ENCODE measurements at regions not wholly inside any gene's neighbourhood (a gene's known extent, or its start where the extent isn't known, plus 50 kb on each side); places are given as distances from the start of the nearest gene placed in this dataset.

DNA sequence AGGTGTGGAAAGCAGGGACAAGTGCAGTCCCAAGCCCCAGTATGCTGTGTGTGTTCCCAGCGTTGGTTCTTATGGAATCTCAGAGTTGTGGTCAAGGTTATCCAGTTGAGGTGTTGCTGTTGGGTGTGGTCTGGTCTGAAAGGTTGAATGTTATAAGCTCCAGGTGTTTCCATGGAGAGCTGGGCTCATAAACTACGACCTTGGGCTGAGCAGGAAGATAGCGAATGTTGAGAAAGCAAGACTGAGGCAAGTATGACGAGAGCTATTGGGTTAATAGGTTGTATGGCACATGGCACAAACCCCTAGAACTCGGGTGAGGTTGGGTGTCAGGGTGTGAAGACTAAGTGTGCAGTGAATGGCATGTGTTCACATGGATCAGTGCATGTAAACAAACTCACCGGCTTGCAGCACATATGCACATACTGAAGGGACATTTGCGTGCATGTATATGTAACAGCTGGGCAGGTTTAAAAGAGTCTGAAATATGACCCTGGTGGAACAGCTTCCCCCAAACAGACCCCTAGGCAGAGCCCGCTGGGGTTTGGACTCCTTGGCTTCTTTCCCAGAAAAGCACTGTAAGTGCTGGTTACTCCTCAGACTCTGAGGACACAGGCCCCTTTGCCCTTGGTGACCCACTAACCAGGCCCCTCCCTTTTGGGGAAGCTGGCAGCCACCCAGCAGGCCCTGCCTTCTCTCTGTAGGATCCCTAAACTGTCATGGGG is 117.5 kb downstream of the NAV1 start:
- DNase-seq (ENCODE audit: low read depth) = no peak

GRCh38 chr1:201659572-201659971 is 120.6 kb downstream of the NAV1 start:
- no peak for DNase-seq (ENCODE audit: low read depth)

DNA sequence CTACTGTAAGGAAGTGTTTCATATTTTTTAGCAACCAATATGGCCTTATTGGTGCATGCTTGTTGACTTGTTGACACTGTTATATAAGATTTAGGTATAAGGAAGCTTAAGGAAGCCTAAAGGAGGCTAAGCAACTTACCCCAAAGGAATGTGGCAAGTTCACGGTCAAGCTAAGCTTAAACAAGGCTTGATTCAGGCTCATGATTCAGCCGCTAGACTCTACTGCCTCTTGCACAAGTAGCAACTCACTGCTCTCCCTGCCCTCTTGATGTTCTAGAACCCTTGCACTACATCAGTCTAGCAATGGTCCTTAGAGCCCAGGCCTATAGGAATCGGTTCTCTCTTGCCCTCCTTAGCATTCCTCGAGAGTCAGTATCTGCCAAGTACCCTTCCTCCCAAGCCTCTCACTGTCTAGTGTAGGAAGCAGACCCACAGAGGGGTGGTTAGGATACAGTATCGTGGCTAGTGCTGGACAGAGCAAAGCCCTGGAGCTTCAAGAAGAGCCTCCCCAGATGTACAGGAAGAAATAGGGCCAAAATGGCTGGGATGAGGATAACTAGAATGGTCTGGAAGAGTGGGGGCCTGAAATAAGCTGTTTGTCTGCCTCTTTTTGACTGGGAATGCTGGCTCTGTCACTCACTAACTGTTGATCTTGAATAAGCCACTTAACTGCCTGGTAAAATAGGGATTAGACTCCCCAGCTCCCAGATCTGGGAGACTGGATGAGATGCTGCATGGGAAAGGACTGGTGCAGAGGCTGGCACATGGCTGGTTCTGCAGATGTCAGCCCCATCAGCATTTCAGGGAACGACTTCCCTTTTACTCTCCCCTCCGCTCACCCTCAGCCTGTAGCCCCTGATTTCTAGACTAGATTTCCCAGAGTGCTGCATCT is 122.2 kb downstream of the NAV1 start:
- DNase-seq (ENCODE audit: low read depth) = no peak

DNA sequence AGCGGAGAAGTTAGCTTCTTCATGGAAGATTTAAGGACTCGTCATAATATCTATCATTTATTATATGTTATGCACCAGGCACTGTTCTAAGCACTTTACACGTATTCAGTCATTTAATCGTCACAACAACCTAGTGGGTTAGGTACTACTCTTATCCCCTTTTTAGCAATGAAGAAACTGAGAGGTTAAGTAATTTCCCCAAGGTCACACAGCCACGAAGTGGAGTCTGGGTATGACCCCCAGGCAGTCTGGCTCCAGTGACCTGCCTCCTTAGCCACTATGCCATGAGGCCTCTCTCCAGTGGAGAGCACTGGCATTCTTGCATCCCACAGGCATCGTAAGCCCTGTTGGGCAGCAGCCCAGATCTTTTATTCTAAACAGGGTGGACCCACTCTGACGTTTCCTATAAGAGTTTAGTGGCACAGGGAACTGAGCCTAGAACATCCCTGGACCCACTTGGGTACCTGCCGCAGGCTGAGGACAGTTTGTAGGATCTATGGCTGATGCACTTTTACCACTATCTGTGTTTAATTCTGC is 123.0 kb downstream of the NAV1 start:
- no peak for DNase-seq (ENCODE audit: low read depth)

- DNase-seq (ENCODE audit: low read depth) = no peak
Observed at GRCh38 chr1:201662646-201663045, 123.7 kb downstream of the NAV1 start.

DNA sequence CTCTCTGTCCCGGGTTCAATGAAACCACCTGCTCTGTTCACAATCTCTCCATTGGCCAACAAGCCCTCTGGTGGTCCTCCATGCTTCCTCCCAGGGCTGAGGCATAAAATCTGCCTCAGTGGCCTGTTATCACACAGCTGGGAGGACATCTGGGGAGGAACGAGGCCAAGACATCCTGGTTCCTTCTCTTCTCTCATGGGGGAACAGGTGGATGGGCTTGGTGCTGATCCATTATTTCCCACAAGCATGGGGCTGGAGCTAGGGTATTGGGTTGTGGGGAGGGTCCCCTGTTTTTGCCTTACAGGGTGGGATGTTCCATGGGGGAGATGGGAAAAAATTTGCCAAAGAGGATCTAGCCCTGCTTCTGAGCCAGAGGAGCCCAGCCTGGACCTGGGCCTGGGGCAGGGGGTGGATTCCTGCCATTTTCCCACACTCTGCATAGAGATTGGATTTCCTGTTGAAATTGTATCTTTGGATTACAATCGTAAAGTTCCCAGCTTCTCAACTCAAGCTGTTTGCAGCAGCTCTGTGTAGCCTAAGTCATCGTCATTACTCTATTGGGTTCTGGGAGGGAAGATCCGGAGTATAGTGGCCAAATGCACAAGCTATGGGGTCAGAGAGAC is 124.7 kb downstream of the NAV1 start:
- DNase-seq (ENCODE audit: low read depth) = no peak

- no peak for DNase-seq (ENCODE audit: low read depth)
Observed at GRCh38 chr1:201665036-201665435, 126.1 kb downstream of the NAV1 start.

GRCh38 chr1:201666102-201666501 is 127.2 kb downstream of the NAV1 start:
- no peak for DNase-seq (ENCODE audit: low read depth)

DNA sequence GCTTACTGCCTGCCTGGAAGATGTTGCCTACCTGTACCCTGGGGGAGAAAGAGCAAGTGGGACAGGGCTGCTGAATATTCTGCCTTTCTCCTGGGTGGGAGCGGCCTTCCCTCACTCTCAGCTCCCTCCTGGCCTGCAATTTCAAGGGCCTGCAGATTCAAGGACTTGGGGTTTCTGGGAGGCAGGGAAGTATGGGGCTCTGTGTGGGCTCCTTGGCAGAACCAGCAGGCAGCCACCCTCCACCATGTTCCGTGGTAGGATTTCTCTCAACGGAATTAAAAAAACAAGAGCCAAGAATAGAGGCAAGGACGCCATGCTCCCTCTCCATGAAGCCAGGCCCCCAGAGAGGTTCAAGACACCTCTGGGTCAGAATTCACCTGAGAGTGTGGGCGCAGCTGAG is 127.7 kb downstream of the NAV1 start:
- DNase-seq (ENCODE audit: low read depth) = no peak

GRCh38 chr1:201667479-201667878 is 128.6 kb downstream of the NAV1 start:
- no peak for DNase-seq (ENCODE audit: low read depth)

DNA sequence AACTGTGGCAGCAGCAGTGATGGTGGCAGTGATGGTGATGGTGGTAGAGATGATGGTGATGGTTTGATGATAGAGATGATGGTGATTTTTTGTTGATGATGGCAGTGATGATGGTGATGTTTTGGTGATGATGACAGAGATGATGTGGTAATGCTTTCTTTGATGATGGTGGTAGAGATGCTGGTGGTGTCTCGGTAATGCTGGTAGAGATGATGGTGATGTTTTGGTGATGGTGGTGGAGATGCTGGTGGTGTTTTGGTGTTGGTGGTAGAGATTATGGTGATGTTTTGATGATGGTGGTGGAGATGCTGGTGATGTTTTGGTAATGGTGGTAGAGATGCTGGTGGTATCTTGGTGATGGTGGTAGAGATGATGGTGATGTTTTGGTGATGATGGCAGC is 131.6 kb downstream of the NAV1 start:
- DNase-seq (ENCODE audit: low read depth) = no peak

GRCh38 chr1:201672685-201673084 is 133.8 kb downstream of the NAV1 start:
- DNase-seq (ENCODE audit: low read depth) = no peak

- DNase-seq (ENCODE audit: low read depth) = no peak
Observed at GRCh38 chr1:201673093-201673492, 134.2 kb downstream of the NAV1 start.

DNA sequence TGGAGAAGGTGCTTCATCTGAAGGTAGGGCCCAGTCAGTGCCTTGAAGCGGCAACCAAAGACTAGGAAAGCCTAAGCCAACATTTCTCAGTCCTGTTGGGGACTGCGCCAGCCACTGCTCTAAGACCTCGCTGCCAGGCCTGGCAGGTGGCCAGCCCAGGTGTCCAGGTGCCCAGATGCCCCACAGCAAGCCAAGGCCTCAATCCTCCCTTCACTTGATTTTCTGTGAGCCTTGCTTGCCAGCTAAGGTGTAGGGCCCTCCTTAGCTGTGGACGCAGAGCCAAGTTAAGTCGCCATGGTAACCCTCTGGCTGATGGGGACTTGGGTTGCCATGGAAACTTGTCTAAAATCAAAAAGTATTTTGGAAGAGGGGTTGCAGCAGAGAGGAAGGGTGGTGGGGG is 135.0 kb downstream of the NAV1 start:
- DNase-seq (ENCODE audit: low read depth) = no peak

- no peak for DNase-seq (ENCODE audit: low read depth)
Observed at GRCh38 chr1:201675143-201675542, 136.2 kb downstream of the NAV1 start.

DNA sequence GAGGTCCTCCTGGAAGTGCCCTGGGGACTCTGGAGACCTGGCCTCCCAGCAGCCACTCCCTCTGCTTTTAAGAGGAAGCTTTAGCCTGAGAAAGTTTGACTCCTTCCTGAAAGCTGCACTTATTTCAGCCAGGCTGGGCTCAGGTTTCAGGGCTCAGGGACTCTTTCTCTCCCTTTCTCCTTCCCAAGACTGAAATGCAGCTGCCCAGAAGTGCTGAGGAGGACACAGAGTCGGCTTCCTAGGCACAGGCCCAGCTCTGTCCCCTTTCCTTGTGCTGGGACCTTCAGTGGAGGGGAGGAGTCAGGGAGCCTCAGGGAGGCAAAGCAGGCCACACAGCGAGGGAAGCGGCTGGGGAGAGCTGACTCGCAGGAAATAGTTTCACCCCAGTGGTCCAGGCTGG is 137.3 kb downstream of the NAV1 start:
- DNase-seq (ENCODE audit: low read depth) = no peak

DNA sequence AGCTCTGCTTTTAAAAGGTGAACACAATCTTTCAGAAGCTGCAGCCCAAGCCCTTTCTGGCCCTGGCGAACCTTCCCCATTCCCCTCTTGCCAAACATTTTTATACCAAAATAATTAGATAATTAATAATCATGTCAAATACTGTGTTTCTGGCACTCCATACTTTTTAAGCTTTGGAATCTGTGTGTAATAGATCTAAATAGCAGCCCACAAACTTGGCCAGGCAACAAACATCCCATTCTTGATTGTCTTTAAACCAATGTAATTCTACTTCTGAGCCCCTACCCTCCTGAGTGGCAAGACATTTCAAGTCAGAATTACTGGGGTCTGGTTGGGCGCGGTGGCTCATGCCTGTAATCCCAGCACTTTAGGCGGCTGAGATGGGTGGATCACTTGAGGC is 137.7 kb downstream of the NAV1 start:
- DNase-seq (ENCODE audit: low read depth) = no peak

GRCh38 chr1:201678264-201679101 is 139.6 kb downstream of the NAV1 start:
- DNase-seq (ENCODE audit: low read depth) = no peak

DNA sequence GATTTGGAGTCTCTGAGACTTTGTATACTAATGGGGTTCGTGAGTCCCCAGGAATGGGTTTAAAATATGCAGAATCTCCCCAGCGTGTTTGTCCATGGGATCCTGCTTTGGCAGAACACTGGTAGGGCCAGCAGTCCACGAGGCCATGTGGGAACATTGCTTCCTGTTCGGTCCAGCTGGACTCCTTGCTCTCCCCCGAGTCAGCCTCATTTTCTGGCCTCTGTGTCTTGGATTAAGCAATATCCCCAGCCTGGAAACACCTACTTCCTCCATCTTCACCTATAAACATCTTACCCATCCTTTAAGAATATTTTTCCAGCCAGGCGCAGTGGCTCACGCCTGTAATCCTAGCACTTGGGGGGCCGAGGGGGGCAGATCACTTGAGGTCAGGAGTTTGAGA is 142.4 kb downstream of the NAV1 start:
- DNase-seq (ENCODE audit: low read depth) = no peak

GRCh38 chr1:201682964-201683363 is 144.0 kb downstream of the NAV1 start:
- DNase-seq (ENCODE audit: low read depth) = no peak

DNA sequence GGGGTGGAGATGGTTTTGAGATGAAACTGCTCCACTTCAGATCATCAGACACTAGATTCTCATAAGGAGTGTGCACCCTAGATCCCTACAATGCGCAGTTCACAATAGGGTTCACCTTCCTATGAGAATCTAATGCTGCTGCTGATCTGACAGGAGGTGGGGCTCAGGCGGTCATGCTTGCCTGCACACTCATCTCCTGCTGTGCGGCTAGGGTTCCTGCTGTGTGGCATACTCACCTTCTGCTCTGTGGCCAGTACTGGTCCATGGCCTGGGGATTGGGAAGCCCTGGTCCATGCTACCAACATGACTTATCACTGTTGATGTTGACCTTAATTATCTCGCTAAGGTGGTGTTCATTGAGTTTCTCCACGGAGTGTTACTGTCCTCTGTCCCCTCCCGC is 144.5 kb downstream of the NAV1 start:
- no peak for DNase-seq (ENCODE audit: low read depth)

- DNase-seq (ENCODE audit: low read depth) = no peak
Observed at GRCh38 chr1:201685485-201685884, 143.5 kb upstream of the IPO9 start.

All from activated T-helper 1 cell treated with Interleukin-2 at 50 U/mL for 16 hours (primary cell).